NCI-H1694 treated with DMSO at 0.1 percent for 48 hours (cell line): ENCODE measurements at regions not wholly inside any gene's neighbourhood (a gene's known extent, or its start where the extent isn't known, plus 50 kb on each side); places are given as distances from the start of the nearest gene placed in this dataset.

Experiments
- DNase-seq: peaks from one replicate; lab custom pipeline; 2025; lab: John Stamatoyannopoulos, UW

- no peak for DNase-seq
Measured at GRCh38 chr6:1153696-1154245, 158.1 kb upstream of the FOXQ1 start.

DNA sequence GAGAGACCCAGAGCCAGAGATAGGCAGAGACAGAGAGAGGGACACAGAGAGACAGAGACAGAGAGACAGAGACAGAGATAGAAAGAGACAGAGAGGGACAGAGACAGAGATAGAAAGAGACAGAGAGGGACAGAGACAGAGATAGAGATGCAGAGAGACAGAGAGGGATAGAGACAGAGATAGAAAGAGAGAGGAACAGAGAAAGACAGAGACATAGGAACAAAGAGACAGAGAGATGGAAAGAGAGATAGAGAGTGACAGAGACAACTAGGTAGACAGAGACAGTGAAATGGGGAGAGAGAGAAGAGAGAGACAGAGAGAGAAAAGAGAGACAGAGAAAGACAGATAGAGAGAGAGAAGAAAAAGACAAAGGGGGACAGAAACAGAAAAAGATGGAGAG is 165.4 kb upstream of the FOXQ1 start:
- DNase-seq, result no peak

DNA sequence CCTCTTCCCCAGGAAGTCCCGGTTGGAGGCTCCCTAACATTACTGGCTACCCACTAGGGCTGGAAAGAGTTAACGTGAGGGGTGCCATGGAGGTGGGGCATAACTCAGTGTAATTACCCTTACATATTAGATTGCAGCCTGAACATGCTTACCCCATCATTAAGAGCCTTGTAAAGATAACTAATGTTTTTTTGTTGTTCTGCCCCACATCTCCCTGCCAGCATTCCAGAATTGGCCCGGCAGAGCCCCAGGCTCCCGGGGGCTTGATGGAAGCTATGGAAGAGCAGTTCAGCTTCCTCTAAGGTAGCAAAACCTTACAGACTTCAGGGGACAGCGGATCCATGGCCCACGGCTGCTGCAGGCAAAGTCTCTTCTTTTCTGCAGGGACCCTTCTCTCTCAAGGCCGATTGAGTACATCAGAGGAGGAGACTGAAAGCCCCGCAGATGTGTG is 166.1 kb upstream of the FOXQ1 start:
- no peak for DNase-seq

- no peak for DNase-seq
Measured at GRCh38 chr6:1144842-1145767, 166.8 kb upstream of the FOXQ1 start.

DNA sequence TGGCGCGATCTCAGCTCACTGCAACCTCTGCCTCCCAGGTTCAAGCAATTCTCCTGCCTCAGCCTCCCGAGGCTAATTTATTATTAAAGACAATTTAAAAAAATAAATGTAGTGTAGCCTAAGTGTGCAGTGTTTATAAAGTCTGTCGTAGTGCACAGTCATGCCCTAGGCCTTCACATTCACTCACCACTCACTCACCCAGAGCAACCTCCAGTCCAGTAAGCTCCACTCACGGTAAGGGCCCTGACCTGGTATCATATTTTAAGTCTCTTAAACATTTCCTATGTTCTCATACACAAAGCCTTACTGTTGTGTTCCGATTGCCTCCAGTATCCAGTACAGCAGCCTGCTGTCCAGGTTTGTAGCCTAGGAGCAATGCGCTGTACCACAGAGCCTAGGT is 168.2 kb upstream of the FOXQ1 start:
- no peak for DNase-seq

DNA sequence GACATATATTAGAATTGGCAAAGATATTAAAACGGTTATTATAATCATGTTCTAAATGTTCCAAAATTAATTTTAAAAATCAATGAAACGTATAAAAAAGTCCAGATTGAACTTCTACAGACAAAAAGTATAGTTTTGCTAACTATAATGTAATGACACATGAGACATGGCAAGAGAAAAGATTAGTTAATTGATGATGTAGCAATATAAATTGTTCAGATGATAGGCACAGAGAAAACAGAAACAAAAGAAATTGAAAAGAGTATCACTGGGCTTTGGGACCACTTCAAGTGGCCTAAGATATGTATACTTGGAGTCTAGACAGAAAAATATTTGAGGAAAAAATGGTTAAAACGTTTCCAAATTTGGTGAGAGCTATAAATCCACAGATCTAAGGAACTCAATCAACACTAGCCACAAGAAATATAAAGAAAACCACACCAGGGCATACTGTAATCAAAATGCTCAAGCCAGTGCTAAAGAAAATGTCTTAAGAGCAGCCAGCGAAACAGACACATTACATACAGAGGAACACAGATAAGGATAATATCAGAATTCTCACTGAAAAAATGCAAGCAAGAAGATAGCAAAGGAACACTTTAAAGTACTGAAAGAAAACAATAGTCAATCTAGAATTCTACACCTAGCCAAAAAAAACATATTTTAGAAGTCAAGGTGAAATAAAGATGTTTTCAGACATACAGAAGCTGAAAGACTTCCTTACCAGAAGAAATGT is 172.6 kb upstream of the FOXQ1 start:
- no peak for DNase-seq

GRCh38 chr6:1137849-1138248 is 174.0 kb upstream of the FOXQ1 start:
- no peak for DNase-seq

- no peak for DNase-seq
Measured at GRCh38 chr6:1136827-1137226, 175.1 kb upstream of the FOXQ1 start.

DNA sequence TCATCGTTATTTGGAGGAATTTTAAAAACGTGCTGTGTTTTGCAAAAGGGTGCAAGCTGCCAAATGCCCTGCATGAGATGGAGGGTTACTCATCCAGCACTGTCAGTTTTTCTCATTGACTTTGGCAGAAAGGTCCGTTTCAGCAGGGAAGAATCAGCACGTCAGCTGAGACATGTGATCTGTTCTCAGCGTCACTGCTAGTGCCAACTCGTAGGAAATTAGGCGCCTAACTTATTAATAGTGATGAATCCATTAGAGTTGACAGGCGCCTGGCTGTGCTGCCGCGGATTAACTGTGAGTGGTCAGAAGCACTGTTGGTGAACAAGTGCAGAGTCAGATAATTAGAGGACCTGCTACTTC is 175.5 kb upstream of the FOXQ1 start:
- no peak for DNase-seq

GRCh38 chr6:1135726-1136414 is 176.0 kb upstream of the FOXQ1 start:
- DNase-seq, result no peak

DNA sequence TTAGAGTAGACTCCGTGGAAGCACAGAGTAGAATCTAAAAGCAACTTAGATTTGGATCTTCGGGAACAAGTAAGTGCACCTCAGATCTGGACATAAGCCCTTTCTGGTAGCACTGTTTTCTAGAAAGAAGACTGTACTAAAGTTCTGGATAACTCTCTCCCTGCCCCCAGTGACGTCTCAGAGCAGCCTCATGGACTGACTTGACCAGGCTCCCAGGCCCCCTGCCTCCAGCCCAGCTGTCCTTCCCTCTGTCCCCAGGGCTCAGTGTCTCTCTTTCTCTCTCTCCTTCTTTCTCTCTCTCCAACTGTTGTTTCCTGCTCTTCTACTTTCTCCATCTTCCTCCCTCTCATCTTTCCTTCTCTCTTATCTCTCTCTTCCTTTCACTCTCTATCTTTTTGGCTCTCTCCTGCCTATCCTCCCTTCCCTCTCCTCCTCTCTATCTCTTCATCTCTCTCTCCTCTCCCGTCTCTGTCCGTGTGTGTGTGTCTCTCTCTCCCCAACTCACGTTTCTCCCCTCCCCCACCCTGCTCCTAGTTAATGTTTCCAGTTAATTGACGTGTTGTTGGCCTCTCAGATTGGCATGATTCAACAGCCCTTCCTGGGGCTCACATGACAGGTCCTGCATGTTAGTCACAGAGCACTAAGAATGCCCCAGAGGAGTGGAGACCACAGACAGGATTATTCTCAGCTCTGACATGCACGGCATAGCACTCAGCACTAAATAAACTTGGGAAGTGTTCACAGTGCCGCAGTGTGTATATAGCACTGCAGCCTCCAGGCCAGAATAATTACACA is 180.4 kb upstream of the FOXQ1 start:
- DNase-seq, result no peak

DNA sequence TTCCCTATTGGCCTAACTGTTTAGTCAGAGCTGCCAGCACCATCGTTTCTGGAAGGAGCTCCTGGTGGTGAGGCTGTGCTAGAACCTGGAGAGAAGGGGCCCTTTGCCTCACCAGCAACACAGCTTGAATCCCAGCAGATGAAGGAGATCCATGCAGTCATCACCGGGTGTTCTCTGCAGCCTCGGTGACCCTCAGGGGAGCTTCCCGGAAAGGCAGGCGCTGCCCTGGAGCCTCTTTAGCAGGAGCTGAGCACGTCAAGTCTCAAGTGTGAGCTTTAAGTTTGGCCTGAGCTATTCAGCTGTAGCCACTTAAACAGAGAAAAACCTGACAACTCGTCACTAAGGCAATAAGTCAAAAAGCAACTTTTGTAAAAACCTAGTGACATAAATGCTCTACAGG is 181.2 kb upstream of the FOXQ1 start:
- DNase-seq, result no peak

DNA sequence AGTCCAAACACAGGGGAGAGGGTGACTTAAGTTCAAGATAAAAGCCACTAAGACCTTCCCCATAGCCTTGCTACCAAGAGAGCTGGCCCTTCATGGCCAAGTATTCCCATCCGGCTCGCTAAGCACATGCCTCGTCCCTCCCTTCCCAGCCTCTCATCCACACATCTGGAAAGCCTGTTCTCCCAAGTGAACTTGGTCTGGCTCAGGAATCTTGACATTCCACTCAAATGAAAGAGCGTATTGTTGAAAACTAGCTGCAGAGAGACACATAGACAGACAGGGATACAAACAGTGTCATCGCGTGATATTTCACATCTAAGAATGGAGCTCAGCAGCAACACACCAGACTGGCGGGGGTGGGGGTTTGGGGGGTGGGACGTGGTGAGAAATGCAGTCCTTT is 182.8 kb upstream of the FOXQ1 start:
- DNase-seq, result no peak

DNA sequence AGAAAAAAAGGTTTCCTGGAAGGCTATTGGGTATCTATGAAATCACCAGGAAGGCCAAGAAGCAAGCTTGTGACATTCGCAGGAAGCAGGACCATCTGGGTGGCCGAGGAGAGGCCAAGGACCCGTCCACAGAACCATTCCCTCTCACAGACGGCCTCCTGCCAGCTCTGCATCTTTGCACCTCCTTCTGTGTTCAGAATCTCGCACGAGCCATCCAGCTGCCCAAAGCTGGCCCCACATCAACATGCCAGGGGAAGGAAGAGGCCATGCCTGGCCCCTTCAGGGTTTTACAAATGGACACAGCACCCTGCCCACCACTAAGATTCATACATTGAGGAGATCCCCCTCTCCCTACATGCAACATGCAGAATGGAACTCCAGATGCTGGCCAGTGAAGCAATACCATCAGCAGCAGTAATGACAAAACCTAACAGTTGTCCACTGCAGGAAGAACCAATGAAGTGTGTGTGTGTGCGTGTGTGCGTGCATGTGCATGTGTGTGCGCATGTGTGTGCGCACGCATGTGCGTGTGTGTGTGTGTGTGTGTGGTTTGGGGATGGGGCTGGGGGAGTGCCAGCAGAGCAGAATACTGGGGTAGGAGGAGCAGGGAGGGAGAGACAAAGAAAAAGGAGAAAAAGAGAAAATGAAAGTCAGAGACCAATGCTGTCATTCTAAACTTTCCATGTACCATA is 184.2 kb upstream of the FOXQ1 start:
- no peak for DNase-seq

GRCh38 chr6:1127129-1127528 is 184.8 kb upstream of the FOXQ1 start:
- no peak for DNase-seq

GRCh38 chr6:1126036-1126435 is 185.9 kb upstream of the FOXQ1 start:
- no peak for DNase-seq

DNA sequence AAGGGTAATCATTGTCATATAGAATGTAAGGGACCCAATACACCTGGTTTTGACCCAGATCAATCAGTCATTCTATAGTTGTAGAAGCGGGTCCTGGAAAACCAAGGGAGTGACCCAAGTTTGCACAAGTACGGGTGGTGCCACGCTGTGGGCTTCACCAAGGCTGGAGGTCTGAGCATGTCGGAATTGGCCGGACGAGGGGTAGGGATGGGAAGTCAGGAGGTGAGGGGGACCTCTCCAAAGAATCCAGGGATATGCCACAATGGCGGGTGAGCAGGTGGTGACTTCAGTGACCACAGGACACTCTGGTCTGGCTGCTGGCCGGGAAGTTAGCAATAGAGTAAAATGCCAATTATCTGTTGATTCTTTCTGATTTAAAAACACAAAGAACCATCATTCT is 186.6 kb upstream of the FOXQ1 start:
- no peak for DNase-seq

GRCh38 chr6:1124885-1125284 is 187.0 kb upstream of the FOXQ1 start:
- no peak for DNase-seq

DNA sequence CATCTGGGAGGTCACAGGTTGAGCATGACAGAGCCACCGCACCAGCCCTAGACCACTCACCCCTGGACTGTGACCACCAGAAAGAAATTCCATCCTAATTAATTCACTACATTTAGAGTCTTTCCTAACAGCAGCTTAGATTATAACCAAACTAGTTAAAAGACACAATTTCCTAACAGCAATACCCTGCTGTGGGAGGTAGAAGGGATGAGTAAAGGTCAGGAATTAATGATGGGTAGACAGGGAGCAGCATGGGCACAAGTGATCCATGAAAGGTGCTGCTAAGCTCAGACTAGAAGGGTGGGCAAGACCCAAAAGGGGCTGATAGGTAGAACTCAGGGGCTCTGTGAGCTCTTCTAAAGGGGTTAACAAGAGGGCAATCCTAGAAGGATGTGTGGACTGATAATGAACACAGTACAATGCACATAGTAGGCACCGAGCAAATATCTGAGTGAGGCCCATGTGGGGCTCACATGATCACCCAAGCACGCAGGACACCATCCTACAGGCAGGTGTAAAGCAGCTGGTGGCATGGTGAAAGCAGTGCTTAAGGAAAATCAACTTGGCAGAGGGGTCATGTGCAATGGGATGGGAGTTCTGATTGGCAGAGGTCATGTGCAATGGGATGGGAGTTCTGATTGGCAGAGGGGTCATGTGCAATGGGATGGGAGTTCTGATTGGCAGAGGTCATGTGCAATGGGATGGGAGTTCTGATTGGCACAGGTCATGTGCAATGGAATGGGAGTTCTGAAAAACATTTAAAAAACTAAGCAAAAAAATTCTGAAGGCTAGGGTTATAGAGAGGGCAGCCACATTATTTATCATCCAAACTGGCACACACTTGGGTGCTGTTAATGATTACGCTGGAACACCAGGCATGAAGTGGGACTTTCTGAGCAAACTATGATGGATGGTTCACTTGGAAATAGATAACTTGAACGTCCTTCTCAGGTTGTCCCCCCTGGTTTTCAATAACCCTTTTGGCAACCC is 188.2 kb upstream of the FOXQ1 start:
- DNase-seq, result no peak

DNA sequence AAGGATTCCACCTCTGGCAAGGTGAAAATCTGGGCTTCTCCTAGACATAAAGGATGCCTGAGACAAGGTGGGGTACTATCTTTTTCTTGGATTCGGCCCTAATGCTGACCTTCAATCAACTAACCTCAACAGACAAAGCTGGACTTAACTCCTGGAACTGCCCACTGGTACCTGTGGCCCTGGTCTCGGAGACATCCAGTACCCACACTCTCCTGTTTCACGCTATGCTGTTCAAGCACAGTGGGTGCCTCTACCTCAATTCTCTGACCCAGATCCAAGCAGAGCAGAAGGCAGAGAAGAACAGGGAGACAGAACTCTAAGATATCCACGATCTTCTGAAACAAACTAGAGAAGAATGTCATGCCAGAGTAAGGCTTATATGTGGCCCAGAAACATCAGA is 189.8 kb upstream of the FOXQ1 start:
- DNase-seq, result no peak
